ENCODE measurements at regions not wholly inside any gene's neighbourhood (a gene's known extent, or its start where the extent isn't known, plus 50 kb on each side); places are given as distances from the start of the nearest gene placed in this dataset.

DNA sequence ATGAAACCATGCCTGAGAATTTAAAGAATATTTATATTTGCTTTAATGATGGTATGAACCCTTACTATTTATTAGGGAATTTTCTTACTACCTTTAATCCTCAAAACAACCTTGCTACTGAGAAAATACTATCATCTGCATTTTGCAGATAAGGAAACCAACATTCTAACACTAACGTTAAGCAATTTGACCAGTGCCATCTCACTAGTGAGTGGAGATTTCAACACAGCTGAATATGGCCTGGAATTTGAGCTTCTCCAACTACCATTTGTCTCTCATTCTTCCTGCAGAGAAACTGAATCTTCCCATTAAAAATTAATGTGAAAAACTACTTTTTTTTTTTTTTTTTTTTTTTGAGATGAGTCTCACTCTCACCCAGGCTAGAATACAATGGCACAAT, 380.9 kb upstream of the SMIM31 start:
- Histone ChIP-seq H3K4me2 (replicated peaks; ENCODE audit: extremely low read depth, low read length, poor library complexity, severe bottlenecking) (no peak overlapping the region), H3K4me1 (ENCODE audit: control insufficient read depth in 1 of 2, insufficient read depth in 2 of 2, low read length in 2 of 2) (no peaks in the 10 kb centered on the region), H3K27ac (ENCODE audit: low read depth in 1 of 2, low read length in 2 of 2) (no peak overlapping the region), H3K9ac (ENCODE audit: insufficient read depth, low read length, poor library complexity, severe bottlenecking) (no peak overlapping the region), H3K9me3 (replicated peaks in 1 of 2; ENCODE audit: control insufficient read depth in 1 of 2, insufficient read depth in 1 of 2, low read length in 2 of 2) (no peaks in the 10 kb centered on the region), H3K79me2 (ENCODE audit: insufficient read depth, low read length) (no peaks in the 10 kb centered on the region), H4K20me1 (ENCODE audit: insufficient read depth, low read length) (no peaks in the 10 kb centered on the region), H3K4me3 (replicated peaks in 1 of 3; ENCODE audit: low read depth in 2 of 3, low read length in 3 of 3) (no peak overlapping the region), H3K27me3 (ENCODE audit: control insufficient read depth in 2 of 2, insufficient read depth in 2 of 2, low read length in 2 of 2) (no peaks in the 10 kb centered on the region), H2AFZ (ENCODE audit: insufficient read depth, low read depth, low read length, poor library complexity, severe bottlenecking) (no peak overlapping the region), H3K36me3 (replicated peaks in 1 of 2; ENCODE audit: control insufficient read depth in 1 of 2, insufficient read depth in 2 of 2, low read length in 2 of 2) (no peaks in the 10 kb centered on the region)
- Mint-ChIP-seq H3K36me3 (no peaks in the 10 kb centered on the region), H3K4me3 (no peak overlapping the region), H3K9me3 (no peaks in the 10 kb centered on the region), H3K27me3 (ENCODE audit: low read depth in 3 of 3) (peaks cover 0 to 2% (median under 1%) of the 10 kb centered on the region in 3 donors), H3K27ac (peak overlapping the region in 1 of 7 donors; percentile 24), H3K4me1 (no peaks in the 10 kb centered on the region)
- intact Hi-C loops (cut with micrococcal nuclease): no loop called here
- DNase-seq: no peak
- TF ChIP-seq, protein P1, sequence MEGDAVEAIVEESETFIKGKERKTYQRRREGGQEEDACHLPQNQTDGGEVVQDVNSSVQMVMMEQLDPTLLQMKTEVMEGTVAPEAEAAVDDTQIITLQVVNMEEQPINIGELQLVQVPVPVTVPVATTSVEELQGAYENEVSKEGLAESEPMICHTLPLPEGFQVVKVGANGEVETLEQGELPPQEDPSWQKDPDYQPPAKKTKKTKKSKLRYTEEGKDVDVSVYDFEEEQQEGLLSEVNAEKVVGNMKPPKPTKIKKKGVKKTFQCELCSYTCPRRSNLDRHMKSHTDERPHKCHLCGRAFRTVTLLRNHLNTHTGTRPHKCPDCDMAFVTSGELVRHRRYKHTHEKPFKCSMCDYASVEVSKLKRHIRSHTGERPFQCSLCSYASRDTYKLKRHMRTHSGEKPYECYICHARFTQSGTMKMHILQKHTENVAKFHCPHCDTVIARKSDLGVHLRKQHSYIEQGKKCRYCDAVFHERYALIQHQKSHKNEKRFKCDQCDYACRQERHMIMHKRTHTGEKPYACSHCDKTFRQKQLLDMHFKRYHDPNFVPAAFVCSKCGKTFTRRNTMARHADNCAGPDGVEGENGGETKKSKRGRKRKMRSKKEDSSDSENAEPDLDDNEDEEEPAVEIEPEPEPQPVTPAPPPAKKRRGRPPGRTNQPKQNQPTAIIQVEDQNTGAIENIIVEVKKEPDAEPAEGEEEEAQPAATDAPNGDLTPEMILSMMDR (IDR thresholded peaks at IDR 0.05): no peak
- WGBS (ENCODE audit: insufficient coverage): no CpG with 5 or more reads among the region's 1 CpG

DNA sequence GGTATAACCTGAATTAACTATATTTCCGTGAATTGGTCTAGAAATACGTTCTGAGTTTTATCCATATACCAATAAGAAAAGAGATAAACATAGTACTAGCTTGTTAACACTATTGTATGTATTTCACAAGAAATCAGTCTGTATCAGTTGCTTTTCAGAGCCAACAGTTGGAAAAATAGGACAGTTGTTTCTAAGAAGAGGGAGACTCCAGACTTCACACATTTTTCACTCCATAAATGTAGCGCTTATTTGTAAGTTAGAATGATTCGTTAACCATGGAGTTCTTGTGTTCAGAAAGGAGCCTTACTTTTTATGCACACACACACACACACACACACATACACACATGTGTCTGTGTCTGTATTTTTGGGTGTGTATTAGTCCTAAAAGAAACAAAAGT, 376.7 kb upstream of the SMIM31 start:
- Histone ChIP-seq H3K4me1 (ENCODE audit: control insufficient read depth in 1 of 2, insufficient read depth in 2 of 2, low read length in 2 of 2) (no peaks in the 10 kb centered on the region), H3K79me2 (ENCODE audit: insufficient read depth, low read length) (no peaks in the 10 kb centered on the region), H3K9ac (ENCODE audit: insufficient read depth, low read length, poor library complexity, severe bottlenecking) (no peak overlapping the region), H3K4me2 (replicated peaks; ENCODE audit: extremely low read depth, low read length, poor library complexity, severe bottlenecking) (no peak overlapping the region), H3K9me3 (replicated peaks in 1 of 2; ENCODE audit: control insufficient read depth in 1 of 2, insufficient read depth in 1 of 2, low read length in 2 of 2) (no peaks in the 10 kb centered on the region), H2AFZ (ENCODE audit: insufficient read depth, low read depth, low read length, poor library complexity, severe bottlenecking) (no peak overlapping the region), H3K4me3 (replicated peaks in 1 of 3; ENCODE audit: low read depth in 2 of 3, low read length in 3 of 3) (no peak overlapping the region), H4K20me1 (ENCODE audit: insufficient read depth, low read length) (no peaks in the 10 kb centered on the region), H3K36me3 (replicated peaks in 1 of 2; ENCODE audit: control insufficient read depth in 1 of 2, insufficient read depth in 2 of 2, low read length in 2 of 2) (no peaks in the 10 kb centered on the region), H3K27me3 (ENCODE audit: control insufficient read depth in 2 of 2, insufficient read depth in 2 of 2, low read length in 2 of 2) (peaks cover 5 to 7% of the 10 kb centered on the region in 2 donors), H3K27ac (ENCODE audit: low read depth in 1 of 2, low read length in 2 of 2) (no peak overlapping the region)
- H3K4me1 Mint-ChIP-seq: no peaks in the 10 kb centered on the region
- TF ChIP-seq, protein P1 (IDR thresholded peaks at IDR 0.05): no peak
- intact Hi-C loops (cut with micrococcal nuclease): no loop called here
- no peak overlapping the region for H3K27ac Mint-ChIP-seq
- peaks cover 0 to 1% (median 0%) of the 10 kb centered on the region in 7 donors for H3K9me3 Mint-ChIP-seq
- WGBS (ENCODE audit: insufficient coverage): no CpG with 5 or more reads among the region's 4 CpGs
- H3K36me3 Mint-ChIP-seq: no peaks in the 10 kb centered on the region
- peaks cover 8% of the 10 kb centered on the region in 3 donors for H3K27me3 Mint-ChIP-seq (ENCODE audit: low read depth in 3 of 3)
- H3K4me3 Mint-ChIP-seq: no peak overlapping the region
- no peak for DNase-seq

Data from CD14-positive monocyte (primary cell).